Liver (tissue), 8 donors: ENCODE measurements at regions not wholly inside any gene's neighbourhood (a gene's known extent, or its start where the extent isn't known, plus 50 kb on each side); places are given as distances from the start of the nearest gene placed in this dataset.

ENCODE experiments used
- DNase-seq: peaks from one replicate; pipeline ENCODE4 v3.0.0-alpha.2; 2017; ENCODE audit warnings: low spot score
- H3K27ac ChIP-seq, 2 donors: one replicate each; pipeline ENCODE4 v1.7.0; 2013; ENCODE audit warnings: inconsistent platforms in 2 of 2, low read length in 2 of 2, control low read depth in 1 of 2, low read depth in 1 of 2, mild to moderate bottlenecking in 1 of 2
- H3K27me3 ChIP-seq, 4 donors: one replicate each; pipeline versions ENCODE4 v1.6.1 to v1.7.0; 2013; ENCODE audit warnings: low read length in 3 of 4, inconsistent platforms in 1 of 4, mild to moderate bottlenecking in 1 of 4, moderate library complexity in 1 of 4; ENCODE audit not compliant: control insufficient read depth in 4 of 4, insufficient read depth in 4 of 4
- H3K36me3 ChIP-seq, 4 donors: one replicate each; pipeline versions ENCODE4 v1.6.1 to v1.7.0; 2013; ENCODE audit warnings: low read length in 3 of 4, mild to moderate bottlenecking in 3 of 4, low read depth in 1 of 4, moderate library complexity in 1 of 4; ENCODE audit not compliant: control insufficient read depth in 4 of 4, insufficient read depth in 3 of 4
- H3K4me1 ChIP-seq, 4 donors: one replicate each; pipeline versions ENCODE4 v1.6.1 to v1.7.0; 2013; ENCODE audit warnings: low read length in 3 of 4, mild to moderate bottlenecking in 3 of 4, moderate library complexity in 1 of 4; ENCODE audit not compliant: control insufficient read depth in 4 of 4, insufficient read depth in 4 of 4
- H3K4me3 ChIP-seq, 3 donors: one replicate each; pipeline versions ENCODE4 v1.6.1 to v1.7.0; 2013; ENCODE audit warnings: low read length in 3 of 3, control low read depth in 1 of 3, low read depth in 1 of 3, mild to moderate bottlenecking in 1 of 3
- H3K9ac ChIP-seq, 2 donors: one replicate each; pipeline ENCODE4 v1.7.0; 2013; ENCODE audit warnings: low read length in 2 of 2, mild to moderate bottlenecking in 2 of 2, moderate library complexity in 2 of 2, control low read depth in 1 of 2, low read depth in 1 of 2
- H3K9me3 ChIP-seq, 4 donors: one replicate each; pipeline versions ENCODE4 v1.6.1 to v1.7.0; 2013; ENCODE audit warnings: low read length in 3 of 4; ENCODE audit not compliant: control insufficient read depth in 4 of 4
- ATF3 ChIP-seq: IDR thresholded peaks from 2 replicates; pipeline ENCODE4 v1.6.1; 2016; ENCODE audit warnings: antibody characterized with exemption
- CTCF ChIP-seq: fragments of 150-350 bp; IDR thresholded peaks from 2 replicates; pipeline ENCODE4 v1.5.1; 2017; ENCODE audit warnings: improper control_type of control experiment, low read depth, low read length; ENCODE audit not compliant: missing input control
- EGR1 ChIP-seq, 2 donors: IDR thresholded peaks; 2 replicates each; pipeline ENCODE4 v1.6.1; 2016 to 2018; ENCODE audit warnings: antibody characterized with exemption in 2 of 2, low read depth in 2 of 2
- FOXA1 ChIP-seq: IDR thresholded peaks from 2 replicates; pipeline ENCODE4 v1.6.1; 2016; ENCODE audit warnings: antibody characterized with exemption
- HNF4G ChIP-seq: IDR thresholded peaks from 2 replicates; pipeline ENCODE4 v1.6.1; 2016; ENCODE audit warnings: antibody characterized with exemption
- JUND ChIP-seq, 2 donors: IDR thresholded peaks; 2 replicates each; pipeline ENCODE4 v1.6.1; 2016; ENCODE audit warnings: antibody characterized with exemption in 2 of 2
- MAX ChIP-seq: IDR thresholded peaks from 2 replicates; pipeline ENCODE4 v1.6.1; 2016; ENCODE audit warnings: antibody characterized with exemption
- NR2F2 ChIP-seq: IDR thresholded peaks from 2 replicates; pipeline ENCODE4 v1.6.1; 2016; ENCODE audit warnings: antibody characterized with exemption
- RAD21 ChIP-seq, 2 donors: IDR thresholded peaks; 2 replicates each; pipeline ENCODE4 v1.6.1; 2016; ENCODE audit warnings: antibody characterized with exemption in 2 of 2, mild to moderate bottlenecking in 2 of 2
- REST ChIP-seq: IDR thresholded peaks from 2 replicates; pipeline ENCODE4 v1.6.1; 2016; ENCODE audit warnings: antibody characterized with exemption, mild to moderate bottlenecking
- RXRA ChIP-seq, 2 donors: IDR thresholded peaks; 2 replicates each; pipeline ENCODE4 v1.6.1; 2017 to 2018; ENCODE audit warnings: antibody characterized with exemption in 2 of 2, mild to moderate bottlenecking in 1 of 2
- SP1 ChIP-seq: IDR thresholded peaks from 2 replicates; pipeline ENCODE4 v1.6.1; 2018; ENCODE audit warnings: antibody characterized with exemption, mild to moderate bottlenecking
- TAF1 ChIP-seq: conservative IDR thresholded peaks from 2 replicates; pipeline ENCODE4 v1.6.1; 2016; ENCODE audit warnings: antibody characterized with exemption, mild to moderate bottlenecking
- YY1 ChIP-seq: IDR thresholded peaks from 2 replicates; pipeline ENCODE4 v1.6.1; 2016; ENCODE audit warnings: antibody characterized with exemption, mild to moderate bottlenecking
- ZBTB33 ChIP-seq: IDR thresholded peaks from 2 replicates; pipeline ENCODE4 v1.6.1; 2016; ENCODE audit warnings: antibody characterized with exemption
- WGBS: extraction: QIAGEN DNeasy Blood & Tissue Kit; methylation state at CpG from one replicate; pipeline ENCODE4 v1.1.7; 2013; 5-methylcytosine and 5-hydroxymethylcytosine counted together
- donor health status: healthy.
- donor health status: healthy.
- donor health status: healthy.
- donor health status: healthy.
- donor health status: healthy.

- H3K36me3 ChIP-seq: no peaks in the 10 kb centered on the region
- no peaks in the 10 kb centered on the region for H3K4me1 ChIP-seq
- H3K27ac ChIP-seq: no peak overlapping the region
- H3K9me3 ChIP-seq: no peaks in the 10 kb centered on the region
- no peak for DNase-seq
- 80% methylated on average over 12 of the region's 12 CpGs for WGBS
- peaks cover 0 to 4% (median 0%) of the 10 kb centered on the region in 4 donors for H3K27me3 ChIP-seq
- H3K9ac ChIP-seq: no peak overlapping the region
- no peak overlapping the region for H3K4me3 ChIP-seq
- TF ChIP-seq YY1: no peak
- no peak for TF ChIP-seq SP1
- TF ChIP-seq MAX: no peak
- no peak for TF ChIP-seq ZBTB33
- no peak for TF ChIP-seq REST
- no peak for TF ChIP-seq ATF3
- TF ChIP-seq CTCF: no peak
- no peak for TF ChIP-seq HNF4G
- no peak for TF ChIP-seq EGR1 (IDR thresholded peaks at IDR 0.05; ENCODE audit: low read depth in 2 of 2)
- TF ChIP-seq NR2F2: no peak
- TF ChIP-seq RXRA (IDR thresholded peaks at IDR 0.05): no peak
- TF ChIP-seq RAD21 (IDR thresholded peaks at IDR 0.05): no peak
- no peak for TF ChIP-seq FOXA1
These were observed 105.0 kb downstream of the HMX1 start for GRCh38 chr4:8766610-8767009.

GRCh38 chr4:8765631-8766590 is 105.7 kb downstream of the HMX1 start:
- Histone ChIP-seq H3K4me3 (no peak overlapping the region), H3K9ac (no peak overlapping the region), H3K36me3 (no peaks in the 10 kb centered on the region), H3K4me1 (no peaks in the 10 kb centered on the region), H3K27me3 (peaks cover 0 to 4% (median 0%) of the 10 kb centered on the region in 4 donors), H3K9me3 (no peaks in the 10 kb centered on the region), H3K27ac (no peak overlapping the region)
- WGBS: 81% methylated on average over 19 of the region's 19 CpGs
- no peak for DNase-seq
- TF ChIP-seq JUND (IDR thresholded peaks at IDR 0.05) (no peak), NR2F2 (no peak), ATF3 (no peak), EGR1 (IDR thresholded peaks at IDR 0.05; ENCODE audit: low read depth in 2 of 2) (no peak), CTCF (no peak), ZBTB33 (no peak), SP1 (no peak), FOXA1 (no peak), TAF1 (no peak)
